ENCODE measurements at regions not wholly inside any gene's neighbourhood (a gene's known extent, or its start where the extent isn't known, plus 50 kb on each side); places are given as distances from the start of the nearest gene placed in this dataset.

GRCh38 chr4:135824759-135825296 is 1623.2 kb upstream of the PABPC4L start:
- Histone ChIP-seq H3K27me3 (no peaks in the 10 kb centered on the region), H3K36me3 (no peaks in the 10 kb centered on the region), H3K9me3 (no peaks in the 10 kb centered on the region), H3K4me1 (no peaks in the 10 kb centered on the region), H3K27ac (no peak overlapping the region), H3K4me3 (replicated peaks in 1 of 3) (no peak overlapping the region)
- WGBS, 2 donors = 77 to 80% methylated on average over 3 of the region's 3 CpGs
- intact Hi-C loops (cut with DNase I) = no loop called here
- no peak for TF ChIP-seq CTCF (IDR thresholded peaks at IDR 0.05)
- DNase-seq = no peak

DNA sequence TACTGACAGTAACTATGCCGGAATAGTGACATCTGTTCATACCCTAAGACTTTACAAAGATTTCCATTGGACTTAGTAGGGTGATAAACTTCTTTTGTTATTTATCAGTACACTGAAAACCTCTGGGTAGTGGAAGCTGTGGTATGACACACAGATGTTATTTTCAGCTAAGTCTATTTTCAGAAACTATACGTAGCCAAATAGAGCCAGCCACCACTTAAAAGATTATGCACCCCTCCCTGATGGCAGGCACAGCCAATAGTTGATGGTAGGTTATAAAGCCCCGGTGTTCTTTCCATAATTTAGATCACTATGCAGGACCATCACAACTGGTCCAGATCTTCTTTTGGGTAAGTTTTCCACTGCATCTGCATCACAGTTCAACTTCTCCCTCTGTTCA is 1603.2 kb upstream of the PABPC4L start:
- intact Hi-C loops (cut with DNase I) = no loop called here
- Histone ChIP-seq H3K36me3 (no peaks in the 10 kb centered on the region), H3K4me1 (no peaks in the 10 kb centered on the region), H3K9me3 (no peaks in the 10 kb centered on the region), H3K27me3 (no peaks in the 10 kb centered on the region), H3K27ac (no peak overlapping the region), H3K4me3 (replicated peaks in 1 of 3) (no peak overlapping the region)
- TF ChIP-seq CTCF (IDR thresholded peaks at IDR 0.05) (no peak), POLR2A (IDR thresholded peaks at IDR 0.05) (no peak)
- WGBS, 2 donors = 86 to 93% methylated on average over 3 of the region's 3 CpGs
- DNase-seq = no peak

GRCh38 chr4:135777361-135777760 is 1575.8 kb upstream of the PABPC4L start:
- H3K27me3 ChIP-seq = no peaks in the 10 kb centered on the region
- no peak overlapping the region for H3K4me3 ChIP-seq (replicated peaks in 1 of 3)
- H3K4me1 ChIP-seq = no peaks in the 10 kb centered on the region
- no peaks in the 10 kb centered on the region for H3K36me3 ChIP-seq
- no peak for TF ChIP-seq POLR2A (IDR thresholded peaks at IDR 0.05)
- TF ChIP-seq CTCF (IDR thresholded peaks at IDR 0.05) = no peak
- WGBS, 2 donors = 34 to 88% methylated on average over 1 of the region's 1 CpG
- H3K9me3 ChIP-seq = no peaks in the 10 kb centered on the region
- no peak overlapping the region for H3K27ac ChIP-seq
- intact Hi-C loops (cut with DNase I) = no loop called here
- DNase-seq = no peak

DNA sequence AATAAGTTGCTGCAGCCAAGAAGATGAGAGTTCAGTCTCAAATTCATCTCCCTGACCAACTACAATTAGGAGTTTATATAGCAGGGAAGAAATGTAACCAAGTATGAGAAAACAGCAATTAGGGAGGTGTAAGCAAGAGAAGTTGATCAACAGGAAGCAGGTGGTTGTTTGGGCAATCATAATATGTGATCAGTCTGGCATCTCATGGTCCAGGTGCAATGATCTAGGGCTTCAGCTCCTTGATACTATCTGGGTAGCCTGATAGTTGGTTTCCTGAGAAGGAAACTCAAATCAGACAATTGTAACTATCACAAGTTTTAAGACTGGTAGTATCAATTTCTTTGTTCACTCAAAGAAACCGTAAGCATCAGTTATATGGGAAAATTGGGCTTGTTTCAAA is 1574.3 kb upstream of the PABPC4L start:
- WGBS, 2 donors = 95 to 100% methylated on average over 1 of the region's 1 CpG
- H3K9me3 ChIP-seq = no peaks in the 10 kb centered on the region
- no peak for TF ChIP-seq POLR2A (IDR thresholded peaks at IDR 0.05)
- TF ChIP-seq CTCF (IDR thresholded peaks at IDR 0.05) = no peak
- no peaks in the 10 kb centered on the region for H3K36me3 ChIP-seq
- DNase-seq = no peak
- H3K27ac ChIP-seq = no peak overlapping the region
- intact Hi-C loops (cut with DNase I) = no loop called here
- no peak overlapping the region for H3K4me3 ChIP-seq (replicated peaks in 1 of 3)
- no peaks in the 10 kb centered on the region for H3K27me3 ChIP-seq
- no peaks in the 10 kb centered on the region for H3K4me1 ChIP-seq

DNA sequence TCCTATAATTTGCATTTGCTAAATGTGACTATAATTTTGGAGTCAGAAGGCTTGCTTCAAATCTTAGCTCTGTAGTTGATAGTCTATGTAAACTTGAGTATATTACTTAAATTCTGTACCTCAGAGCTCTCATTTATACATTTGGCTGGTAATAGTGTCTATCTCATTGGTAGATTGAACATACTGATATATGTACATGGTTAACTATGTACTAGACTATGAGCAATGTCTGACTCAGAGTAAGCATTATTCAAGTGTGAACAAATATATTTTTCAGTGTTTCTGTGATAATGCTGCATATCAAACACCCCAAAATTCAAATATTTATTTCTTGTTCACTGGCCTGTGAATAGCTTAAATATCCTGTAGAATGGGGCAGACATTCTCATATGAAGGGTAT is 1568.9 kb upstream of the PABPC4L start:
- H3K36me3 ChIP-seq = no peaks in the 10 kb centered on the region
- no peaks in the 10 kb centered on the region for H3K9me3 ChIP-seq
- H3K27ac ChIP-seq = no peak overlapping the region
- no peak for TF ChIP-seq CTCF (IDR thresholded peaks at IDR 0.05)
- no peak for DNase-seq
- intact Hi-C loops (cut with DNase I) = no loop called here
- H3K27me3 ChIP-seq = no peaks in the 10 kb centered on the region
- no peaks in the 10 kb centered on the region for H3K4me1 ChIP-seq
- H3K4me3 ChIP-seq (replicated peaks in 1 of 3) = no peak overlapping the region
